Ishikawa (cell line): ENCODE measurements at regions not wholly inside any gene's neighbourhood (a gene's known extent, or its start where the extent isn't known, plus 50 kb on each side); places are given as distances from the start of the nearest gene placed in this dataset.

Experiments
- EGR1 ChIP-seq: IDR thresholded peaks from 2 replicates; pipeline ENCODE4 v1.6.1; 2012
- MAX ChIP-seq: IDR thresholded peaks from 2 replicates; pipeline ENCODE4 v1.6.1; 2012
- RAD21 ChIP-seq: IDR thresholded peaks from 2 replicates; pipeline ENCODE4 v1.6.1; 2012; ENCODE audit warnings: low read depth
- REST ChIP-seq: IDR thresholded peaks from 2 replicates; pipeline ENCODE4 v1.6.1; 2012; ENCODE audit warnings: low read depth, mild to moderate bottlenecking
- TCF12 ChIP-seq: IDR thresholded peaks from 2 replicates; pipeline ENCODE4 v1.6.1; 2012; ENCODE audit warnings: low read depth

DNA sequence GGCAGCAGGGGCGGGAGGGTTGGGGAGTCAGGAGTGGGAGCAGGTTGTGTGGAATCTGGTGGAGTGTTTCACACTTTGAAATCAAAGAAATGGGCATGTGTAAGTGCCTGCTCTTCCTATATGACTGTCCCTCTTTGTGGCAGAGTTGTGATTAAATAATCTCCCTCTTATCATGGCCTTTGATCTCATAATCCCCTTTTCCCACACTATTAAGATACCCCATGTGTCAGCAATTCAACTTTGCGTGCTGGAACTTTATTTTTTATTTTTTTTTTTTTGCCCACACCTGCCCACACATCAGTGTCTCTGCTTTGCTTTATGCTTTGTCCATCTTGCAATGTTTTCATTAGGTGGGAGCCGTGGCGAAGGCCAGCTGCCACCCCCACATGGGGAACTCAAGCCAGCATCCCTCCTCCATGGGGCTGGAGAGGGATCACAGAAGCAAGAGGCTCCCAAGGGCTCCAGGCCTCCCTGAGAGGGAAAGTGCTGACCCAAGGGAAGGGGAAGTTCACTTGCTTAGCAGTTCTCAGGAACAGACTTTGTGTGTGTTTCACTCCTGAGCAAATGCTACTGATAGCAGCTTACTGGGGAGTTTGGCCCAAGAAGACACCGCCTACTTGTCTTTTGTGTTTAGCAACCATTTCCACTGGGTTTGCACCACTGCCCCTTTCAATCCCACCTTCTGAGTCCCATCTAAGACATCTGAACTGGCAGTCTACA is 243.4 kb downstream of the BCL11A start:
- TF ChIP-seq TCF12: no peak
- no peak for TF ChIP-seq REST
- no peak for TF ChIP-seq EGR1
- TF ChIP-seq MAX: no peak
- TF ChIP-seq RAD21: no peak
